ENCODE measurements at regions not wholly inside any gene's neighbourhood (a gene's known extent, or its start where the extent isn't known, plus 50 kb on each side); places are given as distances from the start of the nearest gene placed in this dataset.
A peak's percentile ranks its signal among the peaks of the same experiment; 100 is the strongest.

DNA sequence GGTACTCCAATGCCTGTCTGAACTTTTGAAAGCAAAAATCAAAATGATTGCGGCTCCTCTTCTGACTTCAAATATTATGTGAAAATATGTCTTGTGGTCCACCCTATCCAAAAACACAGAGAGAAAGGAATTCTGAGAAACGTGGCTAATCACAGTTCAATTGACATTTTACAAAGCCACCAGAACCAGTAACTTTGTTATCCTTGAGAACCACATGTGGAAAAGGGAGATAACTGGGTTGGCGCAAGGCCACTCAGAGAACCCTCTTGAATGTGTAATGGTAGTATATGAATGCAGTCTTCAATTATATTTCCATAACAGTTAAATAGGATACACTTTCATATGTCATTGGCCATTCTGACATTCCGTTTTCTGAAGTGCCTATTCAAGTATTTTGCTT, 1030.0 kb upstream of the TMPRSS15 start (continued):
- TF ChIP-seq, protein P1, sequence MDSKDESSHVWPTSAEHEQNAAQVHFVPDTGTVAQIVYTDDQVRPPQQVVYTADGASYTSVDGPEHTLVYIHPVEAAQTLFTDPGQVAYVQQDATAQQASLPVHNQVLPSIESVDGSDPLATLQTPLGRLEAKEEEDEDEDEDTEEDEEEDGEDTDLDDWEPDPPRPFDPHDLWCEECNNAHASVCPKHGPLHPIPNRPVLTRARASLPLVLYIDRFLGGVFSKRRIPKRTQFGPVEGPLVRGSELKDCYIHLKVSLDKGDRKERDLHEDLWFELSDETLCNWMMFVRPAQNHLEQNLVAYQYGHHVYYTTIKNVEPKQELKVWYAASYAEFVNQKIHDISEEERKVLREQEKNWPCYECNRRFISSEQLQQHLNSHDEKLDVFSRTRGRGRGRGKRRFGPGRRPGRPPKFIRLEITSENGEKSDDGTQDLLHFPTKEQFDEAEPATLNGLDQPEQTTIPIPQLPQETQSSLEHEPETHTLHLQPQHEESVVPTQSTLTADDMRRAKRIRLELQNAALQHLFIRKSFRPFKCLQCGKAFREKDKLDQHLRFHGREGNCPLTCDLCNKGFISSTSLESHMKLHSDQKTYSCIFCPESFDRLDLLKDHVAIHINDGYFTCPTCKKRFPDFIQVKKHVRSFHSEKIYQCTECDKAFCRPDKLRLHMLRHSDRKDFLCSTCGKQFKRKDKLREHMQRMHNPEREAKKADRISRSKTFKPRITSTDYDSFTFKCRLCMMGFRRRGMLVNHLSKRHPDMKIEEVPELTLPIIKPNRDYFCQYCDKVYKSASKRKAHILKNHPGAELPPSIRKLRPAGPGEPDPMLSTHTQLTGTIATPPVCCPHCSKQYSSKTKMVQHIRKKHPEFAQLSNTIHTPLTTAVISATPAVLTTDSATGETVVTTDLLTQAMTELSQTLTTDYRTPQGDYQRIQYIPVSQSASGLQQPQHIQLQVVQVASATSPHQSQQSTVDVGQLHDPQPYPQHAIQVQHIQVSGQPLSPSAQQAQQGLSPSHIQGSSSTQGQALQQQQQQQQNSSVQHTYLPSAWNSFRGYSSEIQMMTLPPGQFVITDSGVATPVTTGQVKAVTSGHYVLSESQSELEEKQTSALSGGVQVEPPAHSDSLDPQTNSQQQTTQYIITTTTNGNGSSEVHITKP (IDR thresholded peaks at IDR 0.05; ENCODE audit: partially characterized antibody): peak; percentile 9
- TF ChIP-seq CEBPB (tag; IDR thresholded peaks at IDR 0.05) (no peak), NCOR1 (IDR thresholded peaks at IDR 0.05) (peak; percentile 85), YBX1 (IDR thresholded peaks at IDR 0.05) (no peak), CAMTA2 (CRISPR knock-in tag; conservative IDR thresholded peaks at IDR 0.05) (no peak), SIN3B (IDR thresholded peaks at IDR 0.05; ENCODE audit: low read depth) (no peak), PTTG1 (tag; IDR thresholded peaks at IDR 0.05; ENCODE audit: low read depth) (no peak), EZH2 (IDR thresholded peaks at IDR 0.05; ENCODE audit: borderline replicate concordance, low read depth, low read length) (no peak), CC2D1A (IDR thresholded peaks at IDR 0.05) (peak; percentile 71), HNRNPL (IDR thresholded peaks at IDR 0.05; ENCODE audit: low read depth, low read length) (no peak)
- TF ChIP-seq, protein P2, sequence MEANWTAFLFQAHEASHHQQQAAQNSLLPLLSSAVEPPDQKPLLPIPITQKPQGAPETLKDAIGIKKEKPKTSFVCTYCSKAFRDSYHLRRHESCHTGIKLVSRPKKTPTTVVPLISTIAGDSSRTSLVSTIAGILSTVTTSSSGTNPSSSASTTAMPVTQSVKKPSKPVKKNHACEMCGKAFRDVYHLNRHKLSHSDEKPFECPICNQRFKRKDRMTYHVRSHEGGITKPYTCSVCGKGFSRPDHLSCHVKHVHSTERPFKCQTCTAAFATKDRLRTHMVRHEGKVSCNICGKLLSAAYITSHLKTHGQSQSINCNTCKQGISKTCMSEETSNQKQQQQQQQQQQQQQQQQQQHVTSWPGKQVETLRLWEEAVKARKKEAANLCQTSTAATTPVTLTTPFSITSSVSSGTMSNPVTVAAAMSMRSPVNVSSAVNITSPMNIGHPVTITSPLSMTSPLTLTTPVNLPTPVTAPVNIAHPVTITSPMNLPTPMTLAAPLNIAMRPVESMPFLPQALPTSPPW (CRISPR knock-in tag; IDR thresholded peaks at IDR 0.05): no peak
- TF ChIP-seq, protein P3, sequence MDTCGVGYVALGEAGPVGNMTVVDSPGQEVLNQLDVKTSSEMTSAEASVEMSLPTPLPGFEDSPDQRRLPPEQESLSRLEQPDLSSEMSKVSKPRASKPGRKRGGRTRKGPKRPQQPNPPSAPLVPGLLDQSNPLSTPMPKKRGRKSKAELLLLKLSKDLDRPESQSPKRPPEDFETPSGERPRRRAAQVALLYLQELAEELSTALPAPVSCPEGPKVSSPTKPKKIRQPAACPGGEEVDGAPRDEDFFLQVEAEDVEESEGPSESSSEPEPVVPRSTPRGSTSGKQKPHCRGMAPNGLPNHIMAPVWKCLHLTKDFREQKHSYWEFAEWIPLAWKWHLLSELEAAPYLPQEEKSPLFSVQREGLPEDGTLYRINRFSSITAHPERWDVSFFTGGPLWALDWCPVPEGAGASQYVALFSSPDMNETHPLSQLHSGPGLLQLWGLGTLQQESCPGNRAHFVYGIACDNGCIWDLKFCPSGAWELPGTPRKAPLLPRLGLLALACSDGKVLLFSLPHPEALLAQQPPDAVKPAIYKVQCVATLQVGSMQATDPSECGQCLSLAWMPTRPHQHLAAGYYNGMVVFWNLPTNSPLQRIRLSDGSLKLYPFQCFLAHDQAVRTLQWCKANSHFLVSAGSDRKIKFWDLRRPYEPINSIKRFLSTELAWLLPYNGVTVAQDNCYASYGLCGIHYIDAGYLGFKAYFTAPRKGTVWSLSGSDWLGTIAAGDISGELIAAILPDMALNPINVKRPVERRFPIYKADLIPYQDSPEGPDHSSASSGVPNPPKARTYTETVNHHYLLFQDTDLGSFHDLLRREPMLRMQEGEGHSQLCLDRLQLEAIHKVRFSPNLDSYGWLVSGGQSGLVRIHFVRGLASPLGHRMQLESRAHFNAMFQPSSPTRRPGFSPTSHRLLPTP (IDR thresholded peaks at IDR 0.05; ENCODE audit: borderline replicate concordance, extremely low read depth, insufficient read length): no peak
- TF ChIP-seq, protein P4, sequence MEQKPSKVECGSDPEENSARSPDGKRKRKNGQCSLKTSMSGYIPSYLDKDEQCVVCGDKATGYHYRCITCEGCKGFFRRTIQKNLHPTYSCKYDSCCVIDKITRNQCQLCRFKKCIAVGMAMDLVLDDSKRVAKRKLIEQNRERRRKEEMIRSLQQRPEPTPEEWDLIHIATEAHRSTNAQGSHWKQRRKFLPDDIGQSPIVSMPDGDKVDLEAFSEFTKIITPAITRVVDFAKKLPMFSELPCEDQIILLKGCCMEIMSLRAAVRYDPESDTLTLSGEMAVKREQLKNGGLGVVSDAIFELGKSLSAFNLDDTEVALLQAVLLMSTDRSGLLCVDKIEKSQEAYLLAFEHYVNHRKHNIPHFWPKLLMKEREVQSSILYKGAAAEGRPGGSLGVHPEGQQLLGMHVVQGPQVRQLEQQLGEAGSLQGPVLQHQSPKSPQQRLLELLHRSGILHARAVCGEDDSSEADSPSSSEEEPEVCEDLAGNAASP (IDR thresholded peaks at IDR 0.05): no peak
- TF ChIP-seq, protein P5, sequence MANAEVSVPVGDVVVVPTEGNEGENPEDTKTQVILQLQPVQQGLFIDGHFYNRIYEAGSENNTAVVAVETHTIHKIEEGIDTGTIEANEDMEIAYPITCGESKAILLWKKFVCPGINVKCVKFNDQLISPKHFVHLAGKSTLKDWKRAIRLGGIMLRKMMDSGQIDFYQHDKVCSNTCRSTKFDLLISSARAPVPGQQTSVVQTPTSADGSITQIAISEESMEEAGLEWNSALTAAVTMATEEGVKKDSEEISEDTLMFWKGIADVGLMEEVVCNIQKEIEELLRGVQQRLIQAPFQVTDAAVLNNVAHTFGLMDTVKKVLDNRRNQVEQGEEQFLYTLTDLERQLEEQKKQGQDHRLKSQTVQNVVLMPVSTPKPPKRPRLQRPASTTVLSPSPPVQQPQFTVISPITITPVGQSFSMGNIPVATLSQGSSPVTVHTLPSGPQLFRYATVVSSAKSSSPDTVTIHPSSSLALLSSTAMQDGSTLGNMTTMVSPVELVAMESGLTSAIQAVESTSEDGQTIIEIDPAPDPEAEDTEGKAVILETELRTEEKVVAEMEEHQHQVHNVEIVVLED (CRISPR knock-in tag; IDR thresholded peaks at IDR 0.05): no peak
- TF ChIP-seq, protein P6, sequence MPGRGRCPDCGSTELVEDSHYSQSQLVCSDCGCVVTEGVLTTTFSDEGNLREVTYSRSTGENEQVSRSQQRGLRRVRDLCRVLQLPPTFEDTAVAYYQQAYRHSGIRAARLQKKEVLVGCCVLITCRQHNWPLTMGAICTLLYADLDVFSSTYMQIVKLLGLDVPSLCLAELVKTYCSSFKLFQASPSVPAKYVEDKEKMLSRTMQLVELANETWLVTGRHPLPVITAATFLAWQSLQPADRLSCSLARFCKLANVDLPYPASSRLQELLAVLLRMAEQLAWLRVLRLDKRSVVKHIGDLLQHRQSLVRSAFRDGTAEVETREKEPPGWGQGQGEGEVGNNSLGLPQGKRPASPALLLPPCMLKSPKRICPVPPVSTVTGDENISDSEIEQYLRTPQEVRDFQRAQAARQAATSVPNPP (IDR thresholded peaks at IDR 0.05; ENCODE audit: borderline replicate concordance, insufficient read depth, insufficient read length): no peak
- TF ChIP-seq, protein P7, sequence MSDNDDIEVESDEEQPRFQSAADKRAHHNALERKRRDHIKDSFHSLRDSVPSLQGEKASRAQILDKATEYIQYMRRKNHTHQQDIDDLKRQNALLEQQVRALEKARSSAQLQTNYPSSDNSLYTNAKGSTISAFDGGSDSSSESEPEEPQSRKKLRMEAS (CRISPR knock-in tag; IDR thresholded peaks at IDR 0.05): no peak

Data from K562 (cell line).